HG02970 (cell line): ENCODE measurements at regions not wholly inside any gene's neighbourhood (a gene's known extent, or its start where the extent isn't known, plus 50 kb on each side); places are given as distances from the start of the nearest gene placed in this dataset.
"Not testable (repeated sequence)": the region's sequence is repeated elsewhere in the genome, so short reads cannot be mapped to it uniquely, and the experiment has no call there.

Source experiments
- ATAC-seq: cut with Tn5 transposase; IDR thresholded peaks from one replicate; pipeline ENCODE4 v1.9.1; 2021; ENCODE audit warnings: mild to moderate bottlenecking, moderate library complexity, moderate number of reproducible peaks; ENCODE audit not compliant: unreplicated experiment, low FRiP score

DNA sequence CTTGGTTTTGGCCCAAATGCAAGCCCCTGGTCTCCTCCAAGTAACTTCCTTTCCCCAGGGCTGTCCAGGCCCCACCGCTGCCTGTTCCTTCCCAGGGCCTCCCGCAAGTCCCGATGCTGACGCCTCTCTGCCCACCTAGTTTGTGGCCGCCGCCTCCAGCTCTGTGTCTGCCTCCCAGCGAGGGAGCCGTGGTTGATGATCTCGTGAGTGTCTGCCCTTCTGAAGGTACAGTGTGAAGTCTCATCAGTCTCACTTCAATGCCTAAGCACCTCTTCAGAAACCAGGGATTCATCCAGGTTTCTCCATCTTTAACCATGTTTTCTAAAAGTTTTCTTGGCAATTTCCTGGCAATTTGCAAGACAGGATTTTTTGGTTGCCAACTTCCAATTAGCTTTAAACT is 127.5 kb downstream of the TMEM121 start:
- not testable (repeated sequence) for ATAC-seq

DNA sequence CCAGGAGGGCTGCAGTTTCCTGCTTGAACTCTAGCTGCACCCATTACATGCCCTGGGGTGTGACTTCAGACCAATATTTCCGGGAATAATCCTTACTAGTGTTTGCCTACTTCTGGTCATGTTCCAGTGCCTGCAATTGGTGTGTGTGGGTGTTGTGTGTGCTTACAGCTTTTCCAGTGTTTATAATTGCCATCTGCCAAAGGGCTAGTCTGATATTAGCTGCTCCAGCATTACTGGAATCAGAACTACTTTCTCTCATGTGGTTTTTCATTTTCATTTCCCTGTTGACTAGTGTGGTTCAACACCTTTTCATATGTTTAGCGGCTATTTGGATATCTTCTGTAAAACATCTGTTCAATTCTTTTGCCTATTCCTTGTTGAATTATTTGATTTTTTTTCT is 132.9 kb downstream of the TMEM121 start:
- ATAC-seq = not testable (repeated sequence)

DNA sequence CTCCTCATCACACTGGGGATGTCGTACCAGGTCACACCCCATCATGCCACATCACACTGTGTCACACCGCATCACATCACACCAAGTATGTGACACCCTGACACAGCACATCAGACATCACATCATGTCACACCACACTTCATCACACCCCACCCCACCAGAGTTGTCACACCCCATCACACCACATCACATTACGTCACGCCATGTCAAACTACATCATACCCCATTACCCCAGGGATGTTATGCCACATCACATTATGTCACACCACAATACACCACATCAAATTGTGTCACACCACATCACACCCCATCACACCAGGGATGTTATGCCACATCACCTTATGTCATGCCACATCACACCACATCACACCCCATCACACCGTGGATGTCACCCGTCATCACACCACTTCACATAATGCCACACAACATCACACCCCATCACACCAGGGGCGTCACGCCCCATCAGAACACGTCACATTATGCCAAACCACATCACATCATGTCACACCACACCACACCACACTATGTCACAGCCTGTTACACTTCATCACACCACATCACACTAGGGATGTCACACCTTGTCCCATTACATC is 133.6 kb downstream of the TMEM121 start:
- no peak for ATAC-seq

DNA sequence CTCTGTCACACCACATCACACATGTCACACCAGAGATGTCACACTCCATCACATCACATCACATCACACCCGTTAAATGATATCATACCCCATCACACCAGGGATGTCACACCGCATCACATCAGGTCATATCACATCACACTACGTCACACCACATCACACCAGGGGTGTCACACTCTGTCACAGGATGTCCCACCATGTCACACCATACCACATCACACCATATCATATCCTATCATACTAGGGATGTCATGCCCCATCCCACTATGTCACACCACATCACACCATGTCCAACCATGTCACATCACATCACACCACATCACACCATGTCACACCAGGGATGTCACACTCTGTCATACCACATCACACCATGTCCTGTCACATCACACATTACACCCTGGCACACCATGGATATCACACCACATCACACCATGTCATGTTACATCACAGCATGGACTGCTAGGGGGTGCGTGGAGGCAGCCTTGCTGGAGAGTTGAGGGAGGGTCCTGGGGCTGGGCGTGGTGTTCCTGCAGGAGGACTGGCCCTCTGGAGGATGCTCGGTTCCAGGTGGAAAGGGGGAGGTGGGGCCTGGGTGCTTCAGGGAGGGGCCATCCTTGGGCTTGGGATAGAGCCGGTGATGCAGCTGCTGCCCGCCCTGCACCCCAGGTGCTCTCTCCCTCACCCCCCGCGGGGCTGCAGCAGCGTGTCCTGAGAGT is 134.6 kb downstream of the TMEM121 start:
- ATAC-seq = no peak

DNA sequence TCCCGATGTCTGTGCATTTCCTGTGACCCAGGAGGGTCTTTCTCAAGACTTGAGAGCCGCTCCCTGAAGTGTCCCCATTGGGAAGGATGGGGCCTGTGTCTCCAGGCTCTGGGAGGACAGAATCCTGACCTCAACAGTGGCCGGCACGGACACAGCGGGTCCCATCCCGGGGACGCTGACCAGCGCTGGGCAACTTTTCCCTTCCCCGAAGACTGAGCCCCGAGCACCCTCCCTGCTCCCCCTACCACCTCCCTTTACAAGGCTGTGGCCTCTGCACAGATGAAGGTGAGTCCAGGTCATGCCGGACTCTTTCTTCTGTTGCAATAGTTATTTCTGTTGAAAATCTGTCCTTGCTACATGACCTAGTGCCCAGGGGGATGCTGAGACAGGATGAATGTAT is 135.7 kb downstream of the TMEM121 start:
- not testable (repeated sequence) for ATAC-seq

DNA sequence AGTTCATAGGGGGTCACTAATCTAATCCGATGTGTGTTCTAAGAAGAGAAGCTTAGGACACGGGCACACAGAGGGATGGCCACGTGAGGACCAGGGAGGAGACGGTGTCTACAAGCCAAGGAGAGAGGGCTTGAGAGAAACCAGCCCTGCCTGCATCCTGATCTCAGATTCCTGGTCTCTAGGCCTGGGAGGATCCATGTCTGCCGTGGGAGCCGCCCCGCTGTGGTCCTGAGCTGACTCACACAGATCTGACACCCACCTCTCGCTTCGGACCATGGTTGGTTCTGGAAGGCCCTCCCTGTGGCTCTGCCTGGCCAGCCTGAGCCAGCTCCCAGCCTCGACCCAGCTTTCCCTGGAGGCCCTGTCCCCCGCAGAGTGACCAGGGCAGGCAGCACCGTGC is 136.2 kb downstream of the TMEM121 start:
- not testable (repeated sequence) for ATAC-seq

DNA sequence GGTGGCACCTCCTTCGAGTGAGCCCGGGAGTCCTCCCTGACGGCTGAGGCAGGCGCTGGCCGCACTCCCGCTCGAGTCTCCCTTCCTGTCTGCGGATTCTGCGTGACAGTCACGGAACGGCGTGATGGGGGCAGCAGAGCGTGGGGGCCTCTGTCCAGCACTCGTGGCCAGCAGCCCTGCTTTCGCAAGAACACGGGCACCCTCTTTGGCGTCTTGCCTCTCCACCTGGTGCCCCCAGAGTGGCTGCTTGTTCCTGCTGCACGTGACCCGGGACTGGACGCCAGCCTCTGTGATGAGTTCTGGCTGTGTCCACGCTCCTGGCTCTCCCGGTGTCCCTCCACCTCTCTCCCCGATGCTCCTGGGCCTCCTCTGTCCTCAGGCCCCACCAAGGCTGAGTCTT is 136.9 kb downstream of the TMEM121 start:
- not testable (repeated sequence) for ATAC-seq

DNA sequence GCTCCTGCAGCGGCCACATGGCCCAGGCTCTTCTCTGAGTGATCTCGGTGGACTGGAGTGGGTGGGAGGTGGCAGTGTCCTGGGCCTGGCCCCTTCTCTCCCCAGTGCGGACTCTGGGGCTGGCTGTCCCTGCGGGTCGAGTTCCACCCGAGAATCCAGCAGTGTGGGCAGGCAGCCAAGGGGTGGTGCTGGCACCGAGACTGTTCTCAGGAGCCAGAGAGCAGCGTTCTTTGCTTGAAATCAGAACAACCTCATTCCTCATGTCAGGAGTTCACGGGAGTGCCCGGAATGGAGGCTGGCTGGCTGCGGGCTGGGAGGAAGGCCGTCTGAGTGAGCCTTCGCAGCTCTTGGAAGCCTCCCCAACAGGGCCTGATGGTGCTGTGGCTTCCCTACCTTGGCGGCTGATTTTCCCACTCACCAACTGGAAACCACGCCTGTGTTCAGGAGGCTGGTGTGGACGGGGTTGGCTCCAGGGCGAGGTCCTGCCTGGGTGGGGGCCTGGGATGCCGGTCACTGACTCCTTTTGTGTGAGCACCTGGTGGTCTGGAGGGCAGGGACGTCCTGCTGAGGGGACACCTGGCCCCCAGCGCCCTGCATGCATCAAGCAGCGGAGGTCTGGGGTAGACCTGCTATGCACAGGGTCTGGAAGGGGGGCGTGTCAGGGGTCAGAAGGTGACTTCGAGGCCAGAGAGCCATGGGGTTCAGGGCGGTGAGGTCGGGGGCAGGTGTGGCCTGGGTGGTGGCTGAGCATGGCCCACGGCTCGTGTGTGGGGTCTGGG is 137.6 kb downstream of the TMEM121 start:
- not testable (repeated sequence) for ATAC-seq

DNA sequence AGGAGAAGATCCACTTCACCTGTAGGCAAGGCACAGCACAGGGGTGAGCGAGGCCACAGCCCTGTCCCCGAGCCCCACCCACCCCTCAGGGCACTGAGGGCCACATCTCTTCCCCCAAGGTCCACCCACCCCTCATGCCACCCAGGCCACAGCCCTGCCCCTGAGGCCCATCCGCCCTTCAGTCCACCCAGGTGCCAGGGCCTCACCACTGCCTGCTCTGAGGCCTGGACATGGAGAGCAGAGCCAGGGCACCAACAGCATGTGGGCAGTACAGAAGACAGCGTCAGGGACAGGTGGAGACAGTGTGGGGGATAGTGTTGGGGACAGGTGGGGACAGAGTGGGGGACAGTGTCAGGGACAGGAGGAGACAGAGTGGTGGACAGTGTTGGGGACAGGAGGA is 138.3 kb downstream of the TMEM121 start:
- no peak for ATAC-seq

DNA sequence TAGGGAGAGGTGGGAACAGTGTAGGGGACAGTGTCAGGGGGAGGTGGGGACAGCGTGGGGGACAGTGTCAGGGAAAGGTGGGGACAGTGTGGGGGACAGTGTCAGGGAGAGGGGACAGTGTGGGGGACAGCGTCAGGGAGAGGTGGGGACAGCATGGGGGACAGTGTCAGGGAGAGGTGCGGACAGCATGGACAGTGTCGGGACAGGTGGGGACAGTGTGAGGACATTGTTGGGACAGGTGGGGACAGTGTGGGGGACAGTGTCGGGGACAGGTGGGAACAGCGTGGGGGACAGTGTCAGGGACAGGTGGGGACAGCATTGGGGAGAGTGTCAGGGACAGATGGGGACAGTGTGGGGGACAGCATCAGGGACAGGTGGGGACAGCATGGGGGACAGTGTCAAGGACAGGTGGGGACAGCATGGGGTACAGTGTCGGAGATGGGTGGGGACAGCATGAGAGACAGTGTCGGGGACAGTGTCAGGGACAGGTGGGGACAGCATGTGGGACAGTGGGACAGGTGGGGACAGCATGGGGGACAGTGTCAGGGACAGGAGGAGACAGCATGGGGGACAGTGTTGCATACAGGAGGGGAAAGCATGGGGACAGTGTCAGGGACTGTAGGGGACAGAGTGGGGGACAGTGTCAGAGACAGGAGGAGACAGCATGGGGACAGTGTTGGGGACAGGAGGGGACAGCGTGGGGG is 139.0 kb downstream of the TMEM121 start:
- ATAC-seq = no peak

DNA sequence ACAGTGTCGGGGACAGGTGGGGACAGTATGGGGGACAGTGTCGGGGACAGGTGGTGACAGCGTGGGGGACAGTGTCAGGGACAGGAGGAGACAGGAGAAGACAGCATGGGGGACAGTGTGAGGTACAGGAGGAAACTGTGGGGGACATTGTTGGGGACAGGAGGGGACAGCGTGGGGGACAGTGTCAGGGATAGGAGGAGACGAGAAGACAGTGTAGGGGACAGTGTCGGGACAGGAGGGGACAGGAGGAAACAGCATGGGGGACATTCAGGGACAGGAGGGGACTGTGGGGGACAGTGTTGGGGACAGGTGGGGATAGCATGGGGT is 139.5 kb downstream of the TMEM121 start:
- no peak for ATAC-seq

DNA sequence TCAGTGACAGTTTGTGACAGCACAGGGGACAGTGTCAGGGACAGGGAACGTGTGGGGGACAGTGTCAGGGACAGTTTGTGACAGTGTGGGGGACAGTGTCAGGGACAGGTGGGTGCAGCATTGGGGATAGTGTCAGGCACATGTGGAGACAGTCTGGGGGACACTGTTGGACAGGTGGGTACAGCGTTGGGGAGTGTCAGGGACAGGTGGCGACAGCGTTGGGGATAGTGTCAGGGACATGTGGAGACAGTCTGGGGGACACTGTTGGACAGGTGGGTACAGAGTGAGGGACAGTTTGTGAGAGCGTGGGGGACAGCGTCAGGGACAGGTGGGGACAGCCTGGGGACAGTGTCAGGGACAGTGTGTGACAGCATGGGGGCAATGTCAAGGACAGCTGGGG is 140.0 kb downstream of the TMEM121 start:
- ATAC-seq = no peak

DNA sequence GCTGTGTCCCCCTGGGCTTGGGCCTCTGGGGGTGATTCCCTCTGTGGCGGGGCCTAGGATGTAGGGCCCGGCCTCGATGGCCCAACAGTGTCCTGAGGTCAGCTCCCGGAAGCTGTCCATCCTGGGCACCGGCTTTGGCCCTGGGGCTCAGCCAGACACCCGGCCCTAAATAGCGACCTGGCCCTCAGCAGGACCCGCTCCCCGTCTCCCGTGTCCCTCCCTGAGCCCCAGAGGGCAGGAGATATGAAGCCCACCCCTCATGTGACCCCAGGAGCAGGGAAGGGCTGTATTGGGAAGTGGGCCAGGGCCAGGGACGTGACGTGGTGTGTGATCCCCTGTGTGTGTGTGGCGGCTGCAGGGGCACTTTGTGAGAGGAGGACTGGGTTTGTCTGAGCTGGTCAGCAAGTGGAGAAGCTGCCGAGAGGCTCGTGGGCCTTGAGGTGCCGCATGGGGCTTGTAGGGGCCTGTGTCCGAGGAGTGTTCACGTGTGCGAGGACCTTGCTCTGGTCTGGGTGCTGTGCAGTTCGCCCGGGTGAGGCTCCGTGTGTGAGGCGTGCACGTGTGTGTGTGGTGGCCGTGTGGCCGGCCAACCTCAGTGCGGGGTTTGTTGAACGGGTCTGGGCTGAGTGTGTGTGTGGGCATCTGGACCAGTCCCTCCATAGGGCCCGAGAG is 140.7 kb downstream of the TMEM121 start:
- not testable (repeated sequence) for ATAC-seq

DNA sequence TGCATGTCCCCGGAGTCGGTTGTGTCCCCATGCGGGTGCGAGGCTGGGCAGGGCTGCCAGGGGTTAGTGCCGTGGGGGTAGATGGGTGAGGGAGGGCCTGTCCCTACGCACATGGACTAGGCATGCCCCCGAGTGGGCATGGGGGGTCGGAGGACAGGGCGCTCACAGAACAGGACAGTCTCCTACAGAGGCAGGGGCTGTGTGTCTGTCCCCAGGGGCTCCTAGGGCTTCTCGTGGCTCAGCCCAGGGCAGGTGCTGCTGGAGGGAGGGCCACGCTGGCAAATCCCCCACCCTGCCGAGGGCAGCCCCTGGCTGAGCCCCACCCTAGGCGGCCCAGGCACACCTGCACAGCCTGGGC is 141.3 kb downstream of the TMEM121 start:
- not testable (repeated sequence) for ATAC-seq

DNA sequence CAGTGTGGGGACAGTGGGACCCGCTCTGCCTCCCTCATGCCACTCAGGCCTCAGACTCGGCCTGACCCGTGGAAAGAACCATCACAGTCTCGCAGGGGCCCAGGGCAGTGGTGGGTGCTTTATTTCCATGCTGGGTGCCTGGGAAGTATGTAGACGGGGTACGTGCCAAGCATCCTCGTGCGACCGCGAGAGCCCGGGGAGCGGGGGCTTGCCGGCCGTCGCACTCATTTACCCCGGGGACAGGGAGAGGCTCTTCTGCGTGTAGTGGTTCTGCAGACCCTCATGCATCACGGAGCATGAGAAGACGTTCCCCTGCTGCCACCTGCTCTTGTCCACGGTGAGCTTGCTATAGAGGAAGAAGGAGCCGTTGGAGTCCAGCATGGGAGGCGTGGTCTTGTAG is 141.6 kb downstream of the TMEM121 start:
- not testable (repeated sequence) for ATAC-seq

DNA sequence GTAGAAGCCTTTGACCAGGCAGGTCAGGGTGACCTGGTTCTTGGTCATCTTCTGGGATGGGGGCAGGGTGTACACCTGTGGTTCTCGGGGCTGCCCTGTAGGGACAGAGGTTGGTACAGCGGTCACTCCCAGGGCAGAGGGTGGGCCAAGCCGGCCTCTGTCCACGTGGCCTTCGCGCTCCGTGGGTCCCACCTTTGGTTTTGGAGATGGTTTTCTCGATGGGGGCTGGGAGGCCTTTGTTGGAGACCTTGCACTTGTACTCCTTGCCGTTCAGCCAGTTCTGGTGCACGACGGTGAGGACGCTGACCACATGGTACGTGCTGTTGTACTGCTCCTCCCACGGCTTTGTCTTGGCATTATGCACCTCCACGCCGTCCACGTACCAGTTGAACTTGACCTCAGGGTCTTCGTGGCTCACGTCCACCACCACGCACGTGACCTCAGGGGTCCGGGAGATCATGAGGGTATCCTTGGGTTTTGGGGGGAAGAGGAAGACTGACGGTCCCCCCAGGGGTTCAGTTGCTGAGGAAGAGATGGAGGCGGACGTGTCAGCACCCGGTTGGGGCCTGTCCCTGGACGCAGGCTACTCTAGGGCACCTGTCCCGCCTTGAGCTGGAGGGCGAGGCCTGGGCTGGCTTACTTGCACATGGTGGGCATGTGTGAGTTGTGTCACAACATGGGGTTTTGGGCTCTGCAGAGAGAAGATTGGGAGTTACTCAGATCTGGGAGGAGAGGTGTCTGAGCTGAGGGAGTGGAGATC is 142.3 kb downstream of the TMEM121 start:
- ATAC-seq = not testable (repeated sequence)

DNA sequence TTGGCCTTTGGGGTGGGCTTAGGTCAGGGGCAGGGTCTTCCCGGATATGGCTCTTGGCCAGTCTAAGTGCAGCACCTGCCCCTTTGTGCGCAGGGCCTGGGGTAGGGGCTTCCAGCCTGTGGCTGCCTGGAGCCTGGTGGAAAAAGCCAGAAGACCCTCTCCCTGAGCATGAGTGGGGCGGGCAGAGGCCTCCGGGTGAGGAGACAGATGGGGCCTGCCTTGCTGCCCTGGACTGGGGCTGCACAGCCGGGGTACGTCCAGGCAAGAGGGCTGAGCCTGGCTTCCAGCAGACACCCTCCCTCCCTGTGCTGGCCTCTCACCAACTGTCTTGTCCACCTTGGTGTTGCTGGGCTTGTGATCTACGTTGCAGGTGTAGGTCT is 142.8 kb downstream of the TMEM121 start:
- not testable (repeated sequence) for ATAC-seq

DNA sequence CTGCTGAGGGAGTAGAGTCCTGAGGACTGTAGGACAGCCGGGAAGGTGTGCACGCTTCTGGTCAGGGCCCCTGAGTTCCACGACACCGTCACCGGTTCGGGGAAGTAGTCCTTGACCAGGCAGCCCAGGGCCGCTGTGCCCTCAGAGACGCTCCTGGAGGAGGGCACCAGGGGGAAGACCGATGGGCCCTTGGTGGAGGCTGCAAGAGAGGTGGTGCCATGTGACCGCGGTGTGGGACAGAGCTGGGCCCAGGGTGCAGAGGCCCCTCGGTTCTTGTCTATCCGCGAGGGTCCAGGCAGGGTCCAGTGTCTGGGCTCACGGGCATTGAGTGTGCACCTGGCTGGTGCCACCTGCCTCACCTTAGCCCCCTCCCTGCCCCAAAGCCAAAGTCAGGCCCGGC is 143.3 kb downstream of the TMEM121 start:
- not testable (repeated sequence) for ATAC-seq

DNA sequence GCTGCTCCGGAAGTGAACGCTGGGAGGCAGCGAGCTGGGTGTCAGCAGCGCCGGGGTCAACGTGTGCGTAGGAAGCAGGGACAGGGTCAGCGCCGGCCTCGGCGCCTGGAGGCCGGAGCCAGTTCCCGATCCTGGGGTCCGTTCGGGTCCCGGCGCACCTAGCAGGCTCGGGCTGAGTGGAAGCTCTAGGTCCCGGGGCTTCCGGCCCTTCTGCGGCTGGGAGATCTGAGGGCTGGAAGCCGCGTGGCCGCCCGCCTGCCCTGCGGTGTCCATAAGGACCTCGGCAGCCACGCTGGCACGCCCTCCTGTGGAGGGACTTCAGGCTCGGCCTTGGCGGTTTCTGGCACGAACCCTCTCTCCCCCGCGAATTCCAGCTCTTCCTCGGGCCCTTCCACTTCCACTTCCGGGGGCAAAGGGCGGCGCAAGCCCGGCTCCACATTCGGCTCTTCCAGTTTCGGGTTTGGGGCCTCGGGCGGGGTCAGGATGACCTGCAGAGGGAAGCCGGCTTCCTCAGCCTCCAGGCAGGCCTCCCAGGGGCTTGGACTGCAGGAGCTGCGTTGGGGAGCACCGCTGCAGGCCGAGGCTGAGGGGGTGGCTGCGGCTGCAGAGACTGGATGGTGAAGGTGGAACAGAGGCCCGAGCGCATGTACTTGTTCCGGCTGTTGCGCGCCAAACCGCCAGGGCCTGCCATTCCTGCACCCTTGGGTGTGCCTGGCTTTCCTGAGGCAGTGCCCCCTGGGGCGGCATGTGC is 146.2 kb downstream of the TMEM121 start:
- not testable (repeated sequence) for ATAC-seq
